Cardiac muscle cell (in vitro differentiated cells and primary cell): ENCODE measurements at regions not wholly inside any gene's neighbourhood (a gene's known extent, or its start where the extent isn't known, plus 50 kb on each side); places are given as distances from the start of the nearest gene placed in this dataset.
A peak's percentile ranks its signal among the peaks of the same experiment; 100 is the strongest.

Source experiments
- DNase-seq, 2 donors: peaks; one replicate each; pipeline versions ENCODE4 v3.0.0 to v3.0.0-alpha.2; 2010 to 2017; ENCODE audit warnings: low read depth in 1 of 2, low spot score in 1 of 2
- H3K27ac ChIP-seq: fragments of 200-600 bp; sonication (generic); 2 replicates; pipeline ENCODE4 v1.5.1; 2016
- H3K27me3 ChIP-seq: fragments of 200-600 bp; sonication (generic); 2 replicates; pipeline ENCODE4 v1.6.0; 2016; ENCODE audit warnings: control low read depth
- H3K36me3 ChIP-seq: fragments of 200-600 bp; sonication (generic); 2 replicates; pipeline ENCODE4 v1.5.1; 2016; ENCODE audit warnings: control low read depth
- H3K4me1 ChIP-seq: fragments of 200-600 bp; sonication (generic); 2 replicates; pipeline ENCODE4 v1.8.1; 2017; ENCODE audit warnings: low read depth, mild to moderate bottlenecking, mixed run types
- H3K4me3 ChIP-seq: fragments of 200-600 bp; sonication (generic); 2 replicates; pipeline ENCODE4 v1.5.1; 2016; ENCODE audit warnings: mild to moderate bottlenecking
- H3K9me3 ChIP-seq: fragments of 200-600 bp; sonication (generic); 2 replicates; pipeline ENCODE4 v1.5.1; 2017; ENCODE audit warnings: low read depth, mild to moderate bottlenecking, control low read depth
- CTCF ChIP-seq: IDR thresholded peaks from 2 replicates; pipeline ENCODE4 v1.5.1; 2012; ENCODE audit warnings: low read depth, mild to moderate bottlenecking, low read length

- H3K36me3 ChIP-seq, result no peaks in the 10 kb centered on the region
- peak; percentile 17 for TF ChIP-seq CTCF
- H3K27ac ChIP-seq, result no peak overlapping the region
- DNase-seq, result peak; percentile 2 to 78
- H3K4me3 ChIP-seq, result no peak overlapping the region
- no peaks in the 10 kb centered on the region for H3K4me1 ChIP-seq
- H3K9me3 ChIP-seq, result no peaks in the 10 kb centered on the region
- H3K27me3 ChIP-seq, result no peaks in the 10 kb centered on the region
Measured at GRCh38 chr5:96256795-96257470, 176.1 kb downstream of the PCSK1 start.

- peak in 1 of 2 donors; percentile 95 for DNase-seq
- no peak overlapping the region for H3K27ac ChIP-seq
- H3K4me3 ChIP-seq, result no peak overlapping the region
- H3K27me3 ChIP-seq, result no peaks in the 10 kb centered on the region
- TF ChIP-seq CTCF, result no peak
- H3K36me3 ChIP-seq, result no peaks in the 10 kb centered on the region
- no peaks in the 10 kb centered on the region for H3K9me3 ChIP-seq
- no peaks in the 10 kb centered on the region for H3K4me1 ChIP-seq
Measured at GRCh38 chr5:96254980-96255691, 177.9 kb downstream of the PCSK1 start.

GRCh38 chr5:96253140-96253539 lies 179.9 kb downstream of the PCSK1 start:
- no peak for DNase-seq
- Histone ChIP-seq H3K4me3 (no peak overlapping the region), H3K4me1 (peaks cover 2% of the 10 kb centered on the region), H3K9me3 (no peaks in the 10 kb centered on the region), H3K27me3 (no peaks in the 10 kb centered on the region), H3K36me3 (no peaks in the 10 kb centered on the region), H3K27ac (no peak overlapping the region)
- TF ChIP-seq CTCF, result no peak

GRCh38 chr5:96252596-96252995 lies 180.5 kb downstream of the PCSK1 start:
- Histone ChIP-seq H3K27me3 (no peaks in the 10 kb centered on the region), H3K4me3 (no peak overlapping the region), H3K27ac (no peak overlapping the region), H3K4me1 (peaks cover 7% of the 10 kb centered on the region), H3K9me3 (no peaks in the 10 kb centered on the region), H3K36me3 (no peaks in the 10 kb centered on the region)
- no peak for TF ChIP-seq CTCF
- DNase-seq, result no peak

- no peak for DNase-seq
- Histone ChIP-seq H3K27me3 (no peaks in the 10 kb centered on the region), H3K4me1 (peaks cover 21% of the 10 kb centered on the region), H3K9me3 (no peaks in the 10 kb centered on the region), H3K4me3 (no peak overlapping the region), H3K27ac (no peak overlapping the region), H3K36me3 (no peaks in the 10 kb centered on the region)
- no peak for TF ChIP-seq CTCF
Measured at GRCh38 chr5:96250782-96251181, 182.3 kb downstream of the PCSK1 start.
